ENCODE measurements at regions not wholly inside any gene's neighbourhood (a gene's known extent, or its start where the extent isn't known, plus 50 kb on each side); places are given as distances from the start of the nearest gene placed in this dataset.

- Histone ChIP-seq H3K4me3 (no peak overlapping the region), H3K9me3 (no peaks in the 10 kb centered on the region), H3K36me3 (no peaks in the 10 kb centered on the region), H3K27me3 (peaks cover 0 to 44% (median 1%) of the 10 kb centered on the region in 3 donors), H3K4me1 (no peaks in the 10 kb centered on the region), H3K27ac (no peak overlapping the region)
- 55 to 63% methylated on average over 10 of the region's 10 CpGs for WGBS, 2 donors
- no peak for TF ChIP-seq POLR2AphosphoS5 (IDR thresholded peaks at IDR 0.05)
- no peak for TF ChIP-seq POLR2A (IDR thresholded peaks at IDR 0.05)
- TF ChIP-seq CTCF (IDR thresholded peaks at IDR 0.05) = no peak
- no peak for TF ChIP-seq EP300 (IDR thresholded peaks at IDR 0.05)
- intact Hi-C loops (cut with DNase I) = no loop called here
- no peak for DNase-seq
Observed at GRCh38 chr3:10757021-10757820, 58.8 kb upstream of the SLC6A11 start.

- no peaks in the 10 kb centered on the region for H3K9me3 ChIP-seq
- no peak overlapping the region for H3K4me3 ChIP-seq
- no peaks in the 10 kb centered on the region for H3K36me3 ChIP-seq
- TF ChIP-seq POLR2AphosphoS5 (IDR thresholded peaks at IDR 0.05) = no peak
- no peak for TF ChIP-seq CTCF (IDR thresholded peaks at IDR 0.05)
- TF ChIP-seq EP300 (IDR thresholded peaks at IDR 0.05) = no peak
- no peak for TF ChIP-seq POLR2A (IDR thresholded peaks at IDR 0.05)
- H3K4me1 ChIP-seq = no peaks in the 10 kb centered on the region
- peaks cover 0 to 40% (median 0%) of the 10 kb centered on the region in 3 donors for H3K27me3 ChIP-seq
- intact Hi-C loops (cut with DNase I) = loop anchor here (2.0 kb wide), 1 partner anchor 301 kb away; no protein-coding TSS in a partner anchor
- H3K27ac ChIP-seq = no peak overlapping the region
- 5 to 38% methylated on average over 1 of the region's 1 CpG for WGBS, 2 donors
- no peak for DNase-seq
Observed at GRCh38 chr3:10757821-10758130, 58.3 kb upstream of the SLC6A11 start.

GRCh38 chr3:10758304-10759037, 57.6 kb upstream of the SLC6A11 start:
- DNase-seq = no peak
- H3K4me3 ChIP-seq = no peak overlapping the region
- H3K4me1 ChIP-seq = no peaks in the 10 kb centered on the region
- H3K27me3 ChIP-seq = peaks cover 0 to 38% (median 0%) of the 10 kb centered on the region in 3 donors
- intact Hi-C loops (cut with DNase I) = loop anchor here (2.0 kb wide), 1 partner anchor 300 kb away; no protein-coding TSS in a partner anchor
- no peaks in the 10 kb centered on the region for H3K9me3 ChIP-seq
- no peak overlapping the region for H3K27ac ChIP-seq
- no peaks in the 10 kb centered on the region for H3K36me3 ChIP-seq
- TF ChIP-seq EP300 (IDR thresholded peaks at IDR 0.05) (no peak), POLR2AphosphoS5 (IDR thresholded peaks at IDR 0.05) (no peak), CTCF (IDR thresholded peaks at IDR 0.05) (peak in 3 of 4 experiments; percentile 45 to 59 (median 50))
- WGBS, 2 donors = 29 to 37% methylated on average over 14 of the region's 14 CpGs

GRCh38 chr3:10759495-10759894, 56.5 kb upstream of the SLC6A11 start:
- Histone ChIP-seq H3K9me3 (no peaks in the 10 kb centered on the region), H3K4me3 (no peak overlapping the region), H3K27ac (no peak overlapping the region), H3K36me3 (no peaks in the 10 kb centered on the region), H3K4me1 (no peaks in the 10 kb centered on the region), H3K27me3 (peaks cover 0 to 43% (median 0%) of the 10 kb centered on the region in 3 donors)
- 57 to 71% methylated on average over 1 of the region's 1 CpG for WGBS, 2 donors
- TF ChIP-seq POLR2A (IDR thresholded peaks at IDR 0.05) = no peak
- no peak for TF ChIP-seq CTCF (IDR thresholded peaks at IDR 0.05)
- no peak for TF ChIP-seq EP300 (IDR thresholded peaks at IDR 0.05)
- TF ChIP-seq POLR2AphosphoS5 (IDR thresholded peaks at IDR 0.05) = no peak
- DNase-seq = no peak
- intact Hi-C loops (cut with DNase I) = loop anchor here (2.0 kb wide), 1 partner anchor 299 kb away; no protein-coding TSS in a partner anchor
